ENCODE measurements at regions not wholly inside any gene's neighbourhood (a gene's known extent, or its start where the extent isn't known, plus 50 kb on each side); places are given as distances from the start of the nearest gene placed in this dataset.

DNA sequence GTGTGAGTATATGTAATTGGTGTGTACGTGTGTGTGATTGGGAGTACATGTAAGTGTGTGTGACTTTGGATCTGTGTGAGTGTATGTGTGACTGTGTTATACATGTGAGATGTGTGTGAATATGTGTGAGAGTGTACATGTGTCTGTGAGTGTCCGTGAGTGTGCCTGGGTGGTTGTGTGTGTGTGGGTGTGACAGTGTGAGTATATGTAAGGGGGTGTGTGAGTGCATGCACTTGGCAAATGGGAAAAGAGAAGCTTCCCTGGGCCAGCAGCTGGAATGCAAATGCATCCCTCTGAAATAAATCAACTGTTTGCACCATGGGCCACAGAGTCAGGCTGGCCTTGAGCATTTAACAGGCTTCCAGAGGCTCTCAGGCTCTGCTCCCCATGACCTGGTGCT, 63.6 kb downstream of the MINAR1 start:
- Histone ChIP-seq H2AFZ (ENCODE audit: low read length) (no peak overlapping the region), H3K27ac (ENCODE audit: low read length) (no peak overlapping the region), H3K36me3 (ENCODE audit: low read depth, low read length) (no peaks in the 10 kb centered on the region), H4K20me1 (ENCODE audit: low read length) (no peaks in the 10 kb centered on the region), H3K9me3 (ENCODE audit: low read length) (no peaks in the 10 kb centered on the region), H3K79me2 (ENCODE audit: low read length) (no peaks in the 10 kb centered on the region), H3K27me3 (ENCODE audit: low read length) (peaks cover 35% of the 10 kb centered on the region), H3F3A (ENCODE audit: low read length, unreplicated experiment) (no peaks in the 10 kb centered on the region), H3K4me3 (ENCODE audit: low read length) (no peak overlapping the region), H3K4me1 (ENCODE audit: insufficient read depth, low read length) (no peaks in the 10 kb centered on the region), H3K4me2 (ENCODE audit: low read length) (no peak overlapping the region), H3K9me2 (replicated peaks; ENCODE audit: low read length) (no peaks in the 10 kb centered on the region), H3K9ac (ENCODE audit: low read length) (no peak overlapping the region)
- ATAC-seq: no peak
- CTCF ChIA-PET: no interaction called here
- intact Hi-C loops (cut with micrococcal nuclease): no loop called here
- BruUV-seq (replicated peaks): no TSS peak
- DNase-seq: no peak
- TF ChIP-seq EZH2 (IDR thresholded peaks at IDR 0.05; ENCODE audit: low read length, unreplicated experiment): no peak
- TF ChIP-seq, protein P1, sequence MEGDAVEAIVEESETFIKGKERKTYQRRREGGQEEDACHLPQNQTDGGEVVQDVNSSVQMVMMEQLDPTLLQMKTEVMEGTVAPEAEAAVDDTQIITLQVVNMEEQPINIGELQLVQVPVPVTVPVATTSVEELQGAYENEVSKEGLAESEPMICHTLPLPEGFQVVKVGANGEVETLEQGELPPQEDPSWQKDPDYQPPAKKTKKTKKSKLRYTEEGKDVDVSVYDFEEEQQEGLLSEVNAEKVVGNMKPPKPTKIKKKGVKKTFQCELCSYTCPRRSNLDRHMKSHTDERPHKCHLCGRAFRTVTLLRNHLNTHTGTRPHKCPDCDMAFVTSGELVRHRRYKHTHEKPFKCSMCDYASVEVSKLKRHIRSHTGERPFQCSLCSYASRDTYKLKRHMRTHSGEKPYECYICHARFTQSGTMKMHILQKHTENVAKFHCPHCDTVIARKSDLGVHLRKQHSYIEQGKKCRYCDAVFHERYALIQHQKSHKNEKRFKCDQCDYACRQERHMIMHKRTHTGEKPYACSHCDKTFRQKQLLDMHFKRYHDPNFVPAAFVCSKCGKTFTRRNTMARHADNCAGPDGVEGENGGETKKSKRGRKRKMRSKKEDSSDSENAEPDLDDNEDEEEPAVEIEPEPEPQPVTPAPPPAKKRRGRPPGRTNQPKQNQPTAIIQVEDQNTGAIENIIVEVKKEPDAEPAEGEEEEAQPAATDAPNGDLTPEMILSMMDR (conservative IDR thresholded peaks at IDR 0.05; ENCODE audit: low read depth, low read length): no peak
- TF ChIP-seq EZH2phosphoT487 (IDR thresholded peaks at IDR 0.05; ENCODE audit: borderline replicate concordance, low read length): no peak
- POLR2A ChIA-PET (ENCODE audit: unreplicated experiment): no interaction called here

DNA sequence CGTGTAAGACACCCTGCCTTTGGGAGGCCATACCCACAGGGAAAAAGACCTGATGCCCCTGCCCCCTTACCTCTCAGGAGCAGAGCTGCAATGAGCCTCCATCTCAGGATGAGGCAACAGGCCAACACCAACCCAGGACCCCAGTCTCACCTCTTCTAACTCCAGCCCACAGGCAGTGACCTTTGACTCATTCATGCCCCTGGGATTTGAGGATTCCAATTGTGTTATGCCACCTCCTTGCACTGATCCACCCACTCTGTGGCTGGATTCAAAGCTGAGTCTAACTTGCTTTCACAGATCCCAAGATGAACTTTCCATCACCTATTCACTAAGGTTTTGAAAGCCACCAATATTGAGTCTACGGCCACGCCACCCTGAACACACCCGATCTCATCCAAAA, 64.7 kb downstream of the MINAR1 start:
- Histone ChIP-seq H3K9ac (ENCODE audit: low read length) (no peak overlapping the region), H3K27ac (ENCODE audit: low read length) (no peak overlapping the region), H2AFZ (ENCODE audit: low read length) (no peak overlapping the region), H3K4me2 (ENCODE audit: low read length) (no peak overlapping the region), H3K36me3 (ENCODE audit: low read depth, low read length) (no peaks in the 10 kb centered on the region), H3K9me3 (ENCODE audit: low read length) (no peaks in the 10 kb centered on the region), H3K27me3 (ENCODE audit: low read length) (peaks cover 35% of the 10 kb centered on the region), H3K79me2 (ENCODE audit: low read length) (no peaks in the 10 kb centered on the region), H3K4me3 (ENCODE audit: low read length) (no peak overlapping the region), H3K9me2 (replicated peaks; ENCODE audit: low read length) (no peaks in the 10 kb centered on the region), H4K20me1 (ENCODE audit: low read length) (no peaks in the 10 kb centered on the region), H3F3A (ENCODE audit: low read length, unreplicated experiment) (no peaks in the 10 kb centered on the region), H3K4me1 (ENCODE audit: insufficient read depth, low read length) (no peaks in the 10 kb centered on the region)
- CTCF ChIA-PET: no interaction called here
- BruUV-seq (replicated peaks): no TSS peak
- no peak for ATAC-seq
- POLR2A ChIA-PET (ENCODE audit: unreplicated experiment): no interaction called here
- TF ChIP-seq EZH2 (IDR thresholded peaks at IDR 0.05; ENCODE audit: low read length, unreplicated experiment): no peak
- TF ChIP-seq EZH2phosphoT487 (IDR thresholded peaks at IDR 0.05; ENCODE audit: borderline replicate concordance, low read length): no peak
- TF ChIP-seq, protein P1 (conservative IDR thresholded peaks at IDR 0.05; ENCODE audit: low read depth, low read length): no peak
- DNase-seq: no peak
- intact Hi-C loops (cut with micrococcal nuclease): no loop called here

DNA sequence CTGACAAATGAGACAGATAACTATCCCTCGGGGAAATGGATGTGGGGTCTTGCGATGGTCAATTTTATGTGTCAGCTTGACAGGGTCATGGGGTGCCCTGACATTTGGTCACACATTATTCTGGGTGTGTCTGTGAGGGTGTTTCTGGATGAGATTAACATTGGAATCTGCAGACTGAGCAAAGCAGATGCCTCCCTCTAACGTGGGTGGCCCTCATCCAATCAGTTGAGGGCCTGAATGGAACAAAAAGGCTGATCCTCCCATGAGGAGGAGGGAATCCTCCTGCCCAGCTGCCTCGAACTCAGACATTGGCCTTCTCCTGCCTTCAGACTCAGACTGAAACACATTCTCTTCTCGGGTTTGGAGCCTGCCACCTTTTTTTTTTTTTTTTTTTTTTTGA, 69.0 kb downstream of the MINAR1 start:
- no peaks in the 10 kb centered on the region for H3K36me3 ChIP-seq (ENCODE audit: low read depth, low read length)
- no peaks in the 10 kb centered on the region for H3F3A ChIP-seq (ENCODE audit: low read length, unreplicated experiment)
- no peak for DNase-seq
- no peak overlapping the region for H3K9ac ChIP-seq (ENCODE audit: low read length)
- H2AFZ ChIP-seq (ENCODE audit: low read length): no peak overlapping the region
- no peak for ATAC-seq
- no peaks in the 10 kb centered on the region for H3K79me2 ChIP-seq (ENCODE audit: low read length)
- H3K9me2 ChIP-seq (replicated peaks; ENCODE audit: low read length): no peaks in the 10 kb centered on the region
- no peak overlapping the region for H3K27ac ChIP-seq (ENCODE audit: low read length)
- no peaks in the 10 kb centered on the region for H3K4me1 ChIP-seq (ENCODE audit: insufficient read depth, low read length)
- H3K4me2 ChIP-seq (ENCODE audit: low read length): no peak overlapping the region
- TF ChIP-seq, protein P1 (conservative IDR thresholded peaks at IDR 0.05; ENCODE audit: low read depth, low read length): no peak
- TF ChIP-seq EZH2phosphoT487 (IDR thresholded peaks at IDR 0.05; ENCODE audit: borderline replicate concordance, low read length) (no peak), EZH2 (IDR thresholded peaks at IDR 0.05; ENCODE audit: low read length, unreplicated experiment) (no peak)
- intact Hi-C loops (cut with micrococcal nuclease): no loop called here
- ChIA-PET CTCF (no interaction called here), POLR2A (ENCODE audit: unreplicated experiment) (no interaction called here)
- H3K27me3 ChIP-seq (ENCODE audit: low read length): peaks cover 43% of the 10 kb centered on the region
- H3K9me3 ChIP-seq (ENCODE audit: low read length): no peaks in the 10 kb centered on the region
- no TSS peak for BruUV-seq (replicated peaks)
- H4K20me1 ChIP-seq (ENCODE audit: low read length): no peaks in the 10 kb centered on the region
- no peak overlapping the region for H3K4me3 ChIP-seq (ENCODE audit: low read length)

Data from PC-3 (cell line).